D721Med (cell line): ENCODE measurements at regions not wholly inside any gene's neighbourhood (a gene's known extent, or its start where the extent isn't known, plus 50 kb on each side); places are given as distances from the start of the nearest gene placed in this dataset.

ENCODE experiments used
- DNase-seq: peaks from one replicate; pipeline ENCODE4 v3.0.0; 2011; ENCODE audit warnings: low spot score; ENCODE audit not compliant: insufficient read length
- FAIRE-seq: peaks from 2 replicates; lab custom pipeline; 2011; peaks lifted over from hg19 to GRCh38; lab: Jason Lieb, UNC
- TF ChIP-seq, protein P1 (sequence below): IDR thresholded peaks from 2 replicates; pipeline ENCODE4 v1.5.1; 2012; ENCODE audit warnings: mild to moderate bottlenecking, control low read depth; ENCODE audit not compliant: insufficient read depth; ENCODE audit errors: missing control alignments

DNA sequence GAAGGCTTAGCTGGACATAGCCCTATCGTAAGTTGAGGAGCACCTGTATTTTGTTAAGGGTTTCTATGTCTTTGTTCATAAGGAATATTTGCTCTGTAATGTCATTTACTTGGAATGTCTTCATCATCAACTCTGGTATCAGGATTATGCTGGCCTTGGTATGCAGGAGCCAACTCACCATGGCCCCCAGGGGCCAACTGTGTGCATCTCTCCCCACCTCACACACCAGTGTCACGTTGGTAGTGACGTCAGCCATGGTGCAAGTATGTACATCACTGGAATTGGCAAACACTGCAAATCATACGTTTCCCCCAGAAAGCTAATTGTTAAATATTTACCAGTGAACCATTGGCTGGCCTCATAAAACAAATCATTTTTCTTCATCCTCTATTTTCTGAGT, 70.8 kb downstream of the YTHDF1 start:
- DNase-seq (no peak), FAIRE-seq (no peak)
- TF ChIP-seq, protein P1, sequence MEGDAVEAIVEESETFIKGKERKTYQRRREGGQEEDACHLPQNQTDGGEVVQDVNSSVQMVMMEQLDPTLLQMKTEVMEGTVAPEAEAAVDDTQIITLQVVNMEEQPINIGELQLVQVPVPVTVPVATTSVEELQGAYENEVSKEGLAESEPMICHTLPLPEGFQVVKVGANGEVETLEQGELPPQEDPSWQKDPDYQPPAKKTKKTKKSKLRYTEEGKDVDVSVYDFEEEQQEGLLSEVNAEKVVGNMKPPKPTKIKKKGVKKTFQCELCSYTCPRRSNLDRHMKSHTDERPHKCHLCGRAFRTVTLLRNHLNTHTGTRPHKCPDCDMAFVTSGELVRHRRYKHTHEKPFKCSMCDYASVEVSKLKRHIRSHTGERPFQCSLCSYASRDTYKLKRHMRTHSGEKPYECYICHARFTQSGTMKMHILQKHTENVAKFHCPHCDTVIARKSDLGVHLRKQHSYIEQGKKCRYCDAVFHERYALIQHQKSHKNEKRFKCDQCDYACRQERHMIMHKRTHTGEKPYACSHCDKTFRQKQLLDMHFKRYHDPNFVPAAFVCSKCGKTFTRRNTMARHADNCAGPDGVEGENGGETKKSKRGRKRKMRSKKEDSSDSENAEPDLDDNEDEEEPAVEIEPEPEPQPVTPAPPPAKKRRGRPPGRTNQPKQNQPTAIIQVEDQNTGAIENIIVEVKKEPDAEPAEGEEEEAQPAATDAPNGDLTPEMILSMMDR = no peak

DNA sequence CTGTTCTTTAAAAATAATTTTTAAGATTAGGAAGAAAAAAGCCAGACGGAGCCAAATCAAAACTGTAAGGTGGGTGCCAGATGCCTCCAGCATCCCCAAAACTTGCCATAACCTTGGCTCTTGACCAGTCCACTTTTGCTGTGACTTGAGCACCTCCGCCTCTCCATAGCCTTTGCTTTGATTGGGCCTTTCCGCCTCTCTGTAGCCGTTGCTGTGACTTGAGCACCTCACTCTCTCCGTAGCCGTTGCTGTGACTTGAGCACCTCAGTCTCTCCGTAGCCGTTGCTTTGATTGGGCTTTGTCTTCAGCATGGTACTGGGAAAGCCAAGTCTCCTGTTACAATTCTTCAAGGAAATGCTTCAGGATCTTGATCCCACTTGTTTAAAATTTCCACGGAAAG, 73.0 kb downstream of the YTHDF1 start:
- DNase-seq = no peak
- no peak for FAIRE-seq
- TF ChIP-seq, protein P1 = no peak

DNA sequence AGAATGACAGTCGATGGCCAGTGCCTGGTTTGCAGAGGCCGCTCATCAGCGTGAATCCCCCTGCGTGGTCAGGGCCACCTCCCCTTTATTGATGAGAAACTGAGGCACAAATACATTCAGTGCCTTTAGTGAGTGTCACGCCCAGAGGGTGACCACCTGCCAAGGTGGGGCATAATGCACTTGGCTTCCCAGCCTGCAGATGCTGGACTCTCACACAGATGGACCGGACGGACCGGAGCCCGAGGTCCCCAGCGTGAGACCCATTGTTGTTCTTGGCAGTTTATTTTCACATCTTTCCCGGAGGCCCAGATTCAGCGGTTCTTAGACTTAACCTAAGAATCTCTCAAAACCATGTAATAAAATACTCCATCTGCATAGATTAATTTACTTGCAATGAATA, 74.4 kb downstream of the YTHDF1 start:
- no peak for DNase-seq
- FAIRE-seq = no peak
- TF ChIP-seq, protein P1 = no peak

DNA sequence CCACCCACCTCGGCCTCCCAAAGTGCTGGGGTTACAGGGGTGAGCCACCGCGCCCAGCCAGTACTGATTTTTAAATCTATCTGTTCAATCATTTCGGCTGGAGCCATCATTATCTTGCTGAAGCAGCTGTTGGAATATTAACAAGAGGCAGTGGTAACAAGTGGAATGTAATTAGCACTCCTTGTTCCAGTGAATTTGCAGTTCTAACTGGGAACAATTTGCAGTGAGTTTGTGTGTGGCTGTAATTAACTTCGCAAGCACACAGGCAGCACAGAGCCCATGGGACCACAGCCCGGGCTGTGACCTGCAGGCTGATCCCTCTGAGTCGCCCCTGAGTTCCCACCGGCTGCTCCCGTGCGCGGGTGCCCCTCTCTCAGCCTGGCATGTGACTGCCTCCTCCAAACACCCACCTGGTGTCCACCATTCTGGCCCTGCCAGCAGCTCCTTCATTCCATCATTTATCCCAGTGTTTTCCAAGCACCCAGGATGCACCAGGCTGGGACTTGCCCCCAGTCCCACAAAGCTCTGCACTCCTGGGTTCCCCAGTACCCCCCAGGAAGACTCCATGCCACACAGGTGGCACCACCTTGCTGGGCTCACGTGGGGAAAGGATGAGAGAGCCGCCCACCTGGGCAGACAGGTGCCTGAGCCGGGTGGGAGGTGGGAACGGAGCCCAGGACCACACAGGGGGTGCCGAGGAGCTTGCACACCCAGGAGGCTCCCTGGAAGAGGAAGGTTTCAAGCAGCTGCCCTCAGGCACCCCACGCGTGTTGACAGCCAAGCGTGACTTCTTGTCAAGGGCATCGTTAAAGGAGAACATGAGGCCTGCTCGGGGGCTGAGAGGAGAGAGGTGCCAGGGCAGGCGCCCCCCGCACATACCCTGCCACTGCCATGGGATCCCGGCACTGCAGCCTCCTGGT, 75.2 kb downstream of the YTHDF1 start:
- no peak for FAIRE-seq
- TF ChIP-seq, protein P1 = no peak
- DNase-seq = no peak

DNA sequence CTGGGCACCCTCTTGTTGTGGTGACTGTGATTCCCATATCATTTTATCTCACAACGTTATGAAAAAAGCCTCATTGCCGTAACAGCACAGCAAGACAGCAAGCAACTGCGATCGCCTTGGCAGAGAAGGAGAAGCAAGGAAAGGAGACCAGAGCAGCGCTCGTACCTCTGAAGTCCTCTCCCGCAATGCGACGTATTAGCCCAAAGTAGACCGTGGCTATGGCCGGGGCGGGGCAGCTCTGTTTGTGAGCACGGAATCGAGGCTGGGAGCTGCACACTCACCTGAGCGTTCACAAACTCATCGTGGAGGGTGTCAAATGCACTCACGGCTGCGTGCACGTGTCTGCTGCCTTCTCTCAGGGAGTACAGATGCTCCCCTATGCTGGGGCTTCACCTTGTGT, 76.1 kb downstream of the YTHDF1 start:
- TF ChIP-seq, protein P1 = no peak
- DNase-seq (no peak), FAIRE-seq (no peak)

DNA sequence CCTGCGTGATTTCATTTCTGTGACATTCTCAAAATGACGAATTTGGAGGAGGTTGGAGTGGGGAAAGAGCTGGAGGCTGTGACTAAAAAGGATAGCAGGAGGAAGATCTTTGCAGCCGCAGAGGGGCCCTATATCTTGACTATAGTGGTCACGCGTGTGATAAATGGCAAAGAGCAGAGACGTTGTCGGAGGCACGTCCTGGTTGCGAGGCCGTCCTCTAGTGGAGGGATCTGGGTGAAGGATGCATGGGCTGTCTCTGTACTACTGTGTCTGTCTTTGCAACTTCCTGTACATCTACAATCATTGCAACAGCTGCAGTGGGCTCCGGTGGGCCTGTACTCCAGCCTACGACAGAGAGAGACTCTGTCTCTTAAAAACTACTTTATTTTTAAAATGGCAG, 76.6 kb downstream of the YTHDF1 start:
- no peak for FAIRE-seq

DNA sequence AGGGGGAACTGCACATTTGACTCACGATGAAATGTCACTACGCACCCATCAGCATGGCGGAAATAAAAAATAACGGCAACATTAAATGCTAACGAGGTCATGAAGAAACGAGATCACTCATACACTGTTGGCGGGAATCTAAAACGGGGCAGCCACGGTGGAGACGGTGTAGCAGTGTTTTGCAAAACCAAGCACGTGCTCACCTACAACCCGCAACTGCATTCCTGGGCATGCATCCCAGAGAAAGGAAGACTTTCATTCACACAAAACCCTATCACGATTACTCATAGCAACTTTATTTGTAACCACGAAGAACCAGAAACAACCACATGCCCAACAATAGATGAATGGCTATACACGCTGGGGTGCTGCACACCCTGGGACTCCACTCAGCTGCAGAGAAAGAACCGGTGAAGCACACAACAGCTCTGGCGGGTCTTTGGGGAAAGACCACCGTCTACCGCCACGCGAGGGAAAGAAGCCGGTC, 77.0 kb downstream of the YTHDF1 start:
- FAIRE-seq = no peak
- TF ChIP-seq, protein P1 = no peak
- no peak for DNase-seq

More for the DNA sequence above, 76.6 kb downstream of the YTHDF1 start:
- no peak for DNase-seq
- TF ChIP-seq, protein P1 = no peak
